GM12878 (cell line): ENCODE measurements at regions not wholly inside any gene's neighbourhood (a gene's known extent, or its start where the extent isn't known, plus 50 kb on each side); places are given as distances from the start of the nearest gene placed in this dataset.

Experiments
- EP300 ChIP-seq, 2 experiments: fragments of 150-350 bp in 1 of 2; IDR thresholded peaks; 2 replicates each; pipeline ENCODE4 v1.6.1; 2011 to 2012; ENCODE audit warnings: low read depth in 2 of 2, low read length in 2 of 2, borderline replicate concordance in 1 of 2, improper control_type of control experiment in 1 of 2, inconsistent platforms in 1 of 2; ENCODE audit not compliant: control insufficient read depth in 1 of 2
- POLR2A ChIP-seq: IDR thresholded peaks from 2 replicates; pipeline ENCODE4 v1.6.1; 2011; ENCODE audit warnings: low read depth, mild to moderate bottlenecking, low read length
- POLR2AphosphoS5 ChIP-seq: IDR thresholded peaks from 2 replicates; pipeline ENCODE4 v1.6.1; 2011; ENCODE audit warnings: mild to moderate bottlenecking, low read length, inconsistent platforms
- SMAD1 ChIP-seq: fragments of 450-650 bp; IDR thresholded peaks from 2 replicates; pipeline ENCODE4 v1.6.1; 2018; ENCODE audit warnings: mild to moderate bottlenecking, low read depth; ENCODE audit not compliant: partially characterized antibody
- SRF ChIP-seq, 2 experiments: IDR thresholded peaks; 2 replicates each; pipeline ENCODE4 v1.6.1; 2011; ENCODE audit warnings: low read depth in 2 of 2, low read length in 2 of 2, mild to moderate bottlenecking in 1 of 2, moderate library complexity in 1 of 2
- STAT3 ChIP-seq: IDR thresholded peaks from 2 replicates; pipeline ENCODE4 v1.6.1; 2011; ENCODE audit warnings: low read depth, low read length, improper control_type of control experiment
- TCF7 ChIP-seq: IDR thresholded peaks from 2 replicates; pipeline ENCODE4 v1.6.1; 2014; ENCODE audit warnings: antibody characterized with exemption, borderline replicate concordance
- TF ChIP-seq, protein P1 (sequence below): fragments of 450-650 bp; formaldehyde crosslinking; IDR thresholded peaks from 2 replicates; pipeline ENCODE4 v1.4.0; 2020; ENCODE audit warnings: mild to moderate bottlenecking, moderate library complexity
- TF ChIP-seq, protein P2 (sequence below), 3 experiments: IDR thresholded peaks in 2 of 3; conservative IDR thresholded peaks in 1 of 3; 2 replicates each; pipeline ENCODE4 v1.5.1; 2011; ENCODE audit warnings: low read depth in 3 of 3, low read length in 3 of 3, mild to moderate bottlenecking in 3 of 3, control low read depth in 2 of 3, moderate library complexity in 2 of 3, inconsistent platforms in 1 of 3, mixed read lengths in 1 of 3; ENCODE audit not compliant: control insufficient read depth in 2 of 3, insufficient read depth in 1 of 3; ENCODE audit errors: extremely low read depth in 1 of 3
- TF ChIP-seq, protein P3 (sequence below): IDR thresholded peaks from 2 replicates; pipeline ENCODE4 v1.6.1; 2011; ENCODE audit warnings: borderline replicate concordance, low read depth, mild to moderate bottlenecking, moderate library complexity, mixed read lengths, low read length; ENCODE audit not compliant: insufficient read depth; ENCODE audit errors: extremely low read length
- TF ChIP-seq, protein P4 (sequence below): fragments of 450-650 bp; IDR thresholded peaks from 2 replicates; pipeline ENCODE4 v1.6.1; 2017; ENCODE audit warnings: borderline replicate concordance
- TF ChIP-seq, protein P5 (sequence below): IDR thresholded peaks from 2 replicates; pipeline ENCODE4 v1.6.1; 2011; ENCODE audit warnings: borderline replicate concordance, low read depth, mild to moderate bottlenecking, moderate library complexity, low read length; ENCODE audit not compliant: insufficient read depth, poor library complexity, severe bottlenecking
- TF ChIP-seq, protein P6 (sequence below): IDR thresholded peaks from 2 replicates; pipeline ENCODE4 v1.6.1; 2012; ENCODE audit warnings: mild to moderate bottlenecking, low read depth, low read length
- TF ChIP-seq, protein P7 (sequence below): fragments of 450-650 bp; IDR thresholded peaks from 2 replicates; pipeline ENCODE4 v1.6.1; 2017; ENCODE audit warnings: mild to moderate bottlenecking, moderate library complexity

DNA sequence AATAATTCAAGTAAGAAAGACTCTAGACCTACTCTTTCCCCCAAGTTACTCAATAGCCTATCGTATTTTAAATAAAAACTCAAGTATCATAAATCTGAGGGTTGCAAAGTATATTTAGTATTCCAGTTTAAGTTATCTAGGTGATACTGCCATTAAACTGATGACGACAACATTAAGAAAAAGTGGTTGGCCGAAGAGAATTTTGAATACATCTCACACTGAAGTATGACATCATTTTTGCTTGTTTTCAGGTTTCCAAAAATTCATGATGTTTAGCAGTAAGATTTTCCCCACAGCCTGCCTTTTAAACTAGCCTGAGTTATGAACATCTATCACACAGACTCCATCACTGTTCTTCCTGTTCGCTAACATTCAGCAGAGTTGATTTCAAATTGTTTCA, 102.1 kb upstream of the RAB27B start:
- TF ChIP-seq POLR2A (no peak), SRF (IDR thresholded peaks at IDR 0.05; ENCODE audit: low read depth in 2 of 2, low read length in 2 of 2) (no peak), STAT3 (no peak), SMAD1 (no peak), TCF7 (no peak), POLR2AphosphoS5 (no peak), EP300 (IDR thresholded peaks at IDR 0.05; ENCODE audit: borderline replicate concordance in 1 of 2, control insufficient read depth in 1 of 2, low read depth in 2 of 2, low read length in 2 of 2) (no peak)
- TF ChIP-seq, protein P1, sequence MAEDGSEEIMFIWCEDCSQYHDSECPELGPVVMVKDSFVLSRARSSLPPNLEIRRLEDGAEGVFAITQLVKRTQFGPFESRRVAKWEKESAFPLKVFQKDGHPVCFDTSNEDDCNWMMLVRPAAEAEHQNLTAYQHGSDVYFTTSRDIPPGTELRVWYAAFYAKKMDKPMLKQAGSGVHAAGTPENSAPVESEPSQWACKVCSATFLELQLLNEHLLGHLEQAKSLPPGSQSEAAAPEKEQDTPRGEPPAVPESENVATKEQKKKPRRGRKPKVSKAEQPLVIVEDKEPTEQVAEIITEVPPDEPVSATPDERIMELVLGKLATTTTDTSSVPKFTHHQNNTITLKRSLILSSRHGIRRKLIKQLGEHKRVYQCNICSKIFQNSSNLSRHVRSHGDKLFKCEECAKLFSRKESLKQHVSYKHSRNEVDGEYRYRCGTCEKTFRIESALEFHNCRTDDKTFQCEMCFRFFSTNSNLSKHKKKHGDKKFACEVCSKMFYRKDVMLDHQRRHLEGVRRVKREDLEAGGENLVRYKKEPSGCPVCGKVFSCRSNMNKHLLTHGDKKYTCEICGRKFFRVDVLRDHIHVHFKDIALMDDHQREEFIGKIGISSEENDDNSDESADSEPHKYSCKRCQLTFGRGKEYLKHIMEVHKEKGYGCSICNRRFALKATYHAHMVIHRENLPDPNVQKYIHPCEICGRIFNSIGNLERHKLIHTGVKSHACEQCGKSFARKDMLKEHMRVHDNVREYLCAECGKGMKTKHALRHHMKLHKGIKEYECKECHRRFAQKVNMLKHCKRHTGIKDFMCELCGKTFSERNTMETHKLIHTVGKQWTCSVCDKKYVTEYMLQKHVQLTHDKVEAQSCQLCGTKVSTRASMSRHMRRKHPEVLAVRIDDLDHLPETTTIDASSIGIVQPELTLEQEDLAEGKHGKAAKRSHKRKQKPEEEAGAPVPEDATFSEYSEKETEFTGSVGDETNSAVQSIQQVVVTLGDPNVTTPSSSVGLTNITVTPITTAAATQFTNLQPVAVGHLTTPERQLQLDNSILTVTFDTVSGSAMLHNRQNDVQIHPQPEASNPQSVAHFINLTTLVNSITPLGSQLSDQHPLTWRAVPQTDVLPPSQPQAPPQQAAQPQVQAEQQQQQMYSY: no peak
- TF ChIP-seq, protein P2, sequence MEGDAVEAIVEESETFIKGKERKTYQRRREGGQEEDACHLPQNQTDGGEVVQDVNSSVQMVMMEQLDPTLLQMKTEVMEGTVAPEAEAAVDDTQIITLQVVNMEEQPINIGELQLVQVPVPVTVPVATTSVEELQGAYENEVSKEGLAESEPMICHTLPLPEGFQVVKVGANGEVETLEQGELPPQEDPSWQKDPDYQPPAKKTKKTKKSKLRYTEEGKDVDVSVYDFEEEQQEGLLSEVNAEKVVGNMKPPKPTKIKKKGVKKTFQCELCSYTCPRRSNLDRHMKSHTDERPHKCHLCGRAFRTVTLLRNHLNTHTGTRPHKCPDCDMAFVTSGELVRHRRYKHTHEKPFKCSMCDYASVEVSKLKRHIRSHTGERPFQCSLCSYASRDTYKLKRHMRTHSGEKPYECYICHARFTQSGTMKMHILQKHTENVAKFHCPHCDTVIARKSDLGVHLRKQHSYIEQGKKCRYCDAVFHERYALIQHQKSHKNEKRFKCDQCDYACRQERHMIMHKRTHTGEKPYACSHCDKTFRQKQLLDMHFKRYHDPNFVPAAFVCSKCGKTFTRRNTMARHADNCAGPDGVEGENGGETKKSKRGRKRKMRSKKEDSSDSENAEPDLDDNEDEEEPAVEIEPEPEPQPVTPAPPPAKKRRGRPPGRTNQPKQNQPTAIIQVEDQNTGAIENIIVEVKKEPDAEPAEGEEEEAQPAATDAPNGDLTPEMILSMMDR (IDR thresholded peaks at IDR 0.05 in 2 of 3, conservative IDR thresholded peaks at IDR 0.05 in 1 of 3; ENCODE audit: control insufficient read depth in 2 of 3, extremely low read depth in 1 of 3, insufficient read depth in 1 of 3, low read depth in 3 of 3, low read length in 3 of 3): no peak
- TF ChIP-seq, protein P3, sequence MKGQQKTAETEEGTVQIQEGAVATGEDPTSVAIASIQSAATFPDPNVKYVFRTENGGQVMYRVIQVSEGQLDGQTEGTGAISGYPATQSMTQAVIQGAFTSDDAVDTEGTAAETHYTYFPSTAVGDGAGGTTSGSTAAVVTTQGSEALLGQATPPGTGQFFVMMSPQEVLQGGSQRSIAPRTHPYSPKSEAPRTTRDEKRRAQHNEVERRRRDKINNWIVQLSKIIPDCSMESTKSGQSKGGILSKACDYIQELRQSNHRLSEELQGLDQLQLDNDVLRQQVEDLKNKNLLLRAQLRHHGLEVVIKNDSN: no peak
- TF ChIP-seq, protein P4, sequence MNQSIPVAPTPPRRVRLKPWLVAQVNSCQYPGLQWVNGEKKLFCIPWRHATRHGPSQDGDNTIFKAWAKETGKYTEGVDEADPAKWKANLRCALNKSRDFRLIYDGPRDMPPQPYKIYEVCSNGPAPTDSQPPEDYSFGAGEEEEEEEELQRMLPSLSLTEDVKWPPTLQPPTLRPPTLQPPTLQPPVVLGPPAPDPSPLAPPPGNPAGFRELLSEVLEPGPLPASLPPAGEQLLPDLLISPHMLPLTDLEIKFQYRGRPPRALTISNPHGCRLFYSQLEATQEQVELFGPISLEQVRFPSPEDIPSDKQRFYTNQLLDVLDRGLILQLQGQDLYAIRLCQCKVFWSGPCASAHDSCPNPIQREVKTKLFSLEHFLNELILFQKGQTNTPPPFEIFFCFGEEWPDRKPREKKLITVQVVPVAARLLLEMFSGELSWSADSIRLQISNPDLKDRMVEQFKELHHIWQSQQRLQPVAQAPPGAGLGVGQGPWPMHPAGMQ: no peak
- TF ChIP-seq, protein P5, sequence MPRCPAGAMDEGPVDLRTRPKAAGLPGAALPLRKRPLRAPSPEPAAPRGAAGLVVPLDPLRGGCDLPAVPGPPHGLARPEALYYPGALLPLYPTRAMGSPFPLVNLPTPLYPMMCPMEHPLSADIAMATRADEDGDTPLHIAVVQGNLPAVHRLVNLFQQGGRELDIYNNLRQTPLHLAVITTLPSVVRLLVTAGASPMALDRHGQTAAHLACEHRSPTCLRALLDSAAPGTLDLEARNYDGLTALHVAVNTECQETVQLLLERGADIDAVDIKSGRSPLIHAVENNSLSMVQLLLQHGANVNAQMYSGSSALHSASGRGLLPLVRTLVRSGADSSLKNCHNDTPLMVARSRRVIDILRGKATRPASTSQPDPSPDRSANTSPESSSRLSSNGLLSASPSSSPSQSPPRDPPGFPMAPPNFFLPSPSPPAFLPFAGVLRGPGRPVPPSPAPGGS: no peak
- TF ChIP-seq, protein P6, sequence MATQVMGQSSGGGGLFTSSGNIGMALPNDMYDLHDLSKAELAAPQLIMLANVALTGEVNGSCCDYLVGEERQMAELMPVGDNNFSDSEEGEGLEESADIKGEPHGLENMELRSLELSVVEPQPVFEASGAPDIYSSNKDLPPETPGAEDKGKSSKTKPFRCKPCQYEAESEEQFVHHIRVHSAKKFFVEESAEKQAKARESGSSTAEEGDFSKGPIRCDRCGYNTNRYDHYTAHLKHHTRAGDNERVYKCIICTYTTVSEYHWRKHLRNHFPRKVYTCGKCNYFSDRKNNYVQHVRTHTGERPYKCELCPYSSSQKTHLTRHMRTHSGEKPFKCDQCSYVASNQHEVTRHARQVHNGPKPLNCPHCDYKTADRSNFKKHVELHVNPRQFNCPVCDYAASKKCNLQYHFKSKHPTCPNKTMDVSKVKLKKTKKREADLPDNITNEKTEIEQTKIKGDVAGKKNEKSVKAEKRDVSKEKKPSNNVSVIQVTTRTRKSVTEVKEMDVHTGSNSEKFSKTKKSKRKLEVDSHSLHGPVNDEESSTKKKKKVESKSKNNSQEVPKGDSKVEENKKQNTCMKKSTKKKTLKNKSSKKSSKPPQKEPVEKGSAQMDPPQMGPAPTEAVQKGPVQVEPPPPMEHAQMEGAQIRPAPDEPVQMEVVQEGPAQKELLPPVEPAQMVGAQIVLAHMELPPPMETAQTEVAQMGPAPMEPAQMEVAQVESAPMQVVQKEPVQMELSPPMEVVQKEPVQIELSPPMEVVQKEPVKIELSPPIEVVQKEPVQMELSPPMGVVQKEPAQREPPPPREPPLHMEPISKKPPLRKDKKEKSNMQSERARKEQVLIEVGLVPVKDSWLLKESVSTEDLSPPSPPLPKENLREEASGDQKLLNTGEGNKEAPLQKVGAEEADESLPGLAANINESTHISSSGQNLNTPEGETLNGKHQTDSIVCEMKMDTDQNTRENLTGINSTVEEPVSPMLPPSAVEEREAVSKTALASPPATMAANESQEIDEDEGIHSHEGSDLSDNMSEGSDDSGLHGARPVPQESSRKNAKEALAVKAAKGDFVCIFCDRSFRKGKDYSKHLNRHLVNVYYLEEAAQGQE: no peak
- TF ChIP-seq, protein P7, sequence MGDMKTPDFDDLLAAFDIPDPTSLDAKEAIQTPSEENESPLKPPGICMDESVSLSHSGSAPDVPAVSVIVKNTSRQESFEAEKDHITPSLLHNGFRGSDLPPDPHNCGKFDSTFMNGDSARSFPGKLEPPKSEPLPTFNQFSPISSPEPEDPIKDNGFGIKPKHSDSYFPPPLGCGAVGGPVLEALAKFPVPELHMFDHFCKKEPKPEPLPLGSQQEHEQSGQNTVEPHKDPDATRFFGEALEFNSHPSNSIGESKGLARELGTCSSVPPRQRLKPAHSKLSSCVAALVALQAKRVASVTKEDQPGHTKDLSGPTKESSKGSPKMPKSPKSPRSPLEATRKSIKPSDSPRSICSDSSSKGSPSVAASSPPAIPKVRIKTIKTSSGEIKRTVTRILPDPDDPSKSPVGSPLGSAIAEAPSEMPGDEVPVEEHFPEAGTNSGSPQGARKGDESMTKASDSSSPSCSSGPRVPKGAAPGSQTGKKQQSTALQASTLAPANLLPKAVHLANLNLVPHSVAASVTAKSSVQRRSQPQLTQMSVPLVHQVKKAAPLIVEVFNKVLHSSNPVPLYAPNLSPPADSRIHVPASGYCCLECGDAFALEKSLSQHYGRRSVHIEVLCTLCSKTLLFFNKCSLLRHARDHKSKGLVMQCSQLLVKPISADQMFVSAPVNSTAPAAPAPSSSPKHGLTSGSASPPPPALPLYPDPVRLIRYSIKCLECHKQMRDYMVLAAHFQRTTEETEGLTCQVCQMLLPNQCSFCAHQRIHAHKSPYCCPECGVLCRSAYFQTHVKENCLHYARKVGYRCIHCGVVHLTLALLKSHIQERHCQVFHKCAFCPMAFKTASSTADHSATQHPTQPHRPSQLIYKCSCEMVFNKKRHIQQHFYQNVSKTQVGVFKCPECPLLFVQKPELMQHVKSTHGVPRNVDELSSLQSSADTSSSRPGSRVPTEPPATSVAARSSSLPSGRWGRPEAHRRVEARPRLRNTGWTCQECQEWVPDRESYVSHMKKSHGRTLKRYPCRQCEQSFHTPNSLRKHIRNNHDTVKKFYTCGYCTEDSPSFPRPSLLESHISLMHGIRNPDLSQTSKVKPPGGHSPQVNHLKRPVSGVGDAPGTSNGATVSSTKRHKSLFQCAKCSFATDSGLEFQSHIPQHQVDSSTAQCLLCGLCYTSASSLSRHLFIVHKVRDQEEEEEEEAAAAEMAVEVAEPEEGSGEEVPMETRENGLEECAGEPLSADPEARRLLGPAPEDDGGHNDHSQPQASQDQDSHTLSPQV: no peak
